ENCODE measurements at regions not wholly inside any gene's neighbourhood (a gene's known extent, or its start where the extent isn't known, plus 50 kb on each side); places are given as distances from the start of the nearest gene placed in this dataset.

DNA sequence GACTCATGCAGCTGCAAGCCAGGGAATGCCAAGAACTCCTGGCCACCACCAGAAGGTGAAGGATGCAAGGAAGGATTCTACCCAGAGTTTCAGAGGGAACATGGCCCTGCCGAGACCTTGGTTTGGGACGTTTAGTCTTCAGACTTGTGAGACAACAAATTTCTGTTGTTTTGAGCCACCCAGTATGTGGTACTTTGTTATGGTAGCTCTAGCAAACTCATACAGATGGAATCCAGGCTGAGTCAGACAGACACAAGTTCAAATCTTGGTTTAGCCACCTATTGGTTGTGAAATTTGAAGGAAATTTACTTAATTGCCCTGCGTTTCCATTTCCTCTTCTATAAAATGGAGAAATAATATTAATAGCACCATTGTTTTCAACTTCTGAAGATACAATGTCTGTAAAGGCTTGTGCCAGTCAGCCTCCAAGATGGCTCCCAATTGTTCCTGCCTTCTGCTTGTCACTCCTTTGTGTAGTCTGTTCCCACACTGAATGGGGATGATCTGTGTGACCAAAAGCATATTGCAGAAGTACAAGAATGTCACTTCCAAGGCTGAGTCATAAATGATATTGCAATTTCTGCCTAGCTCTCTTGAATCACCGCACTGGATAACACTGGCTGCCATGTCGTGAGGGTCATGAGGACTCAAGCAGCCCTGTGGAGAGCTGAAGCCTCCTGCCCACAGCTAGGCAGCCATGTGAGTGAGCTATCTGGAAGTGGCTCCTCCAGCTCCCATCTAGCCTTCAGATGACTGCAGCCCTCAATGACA is 223.5 kb upstream of the PROK2 start:
- TF ChIP-seq, protein P1, sequence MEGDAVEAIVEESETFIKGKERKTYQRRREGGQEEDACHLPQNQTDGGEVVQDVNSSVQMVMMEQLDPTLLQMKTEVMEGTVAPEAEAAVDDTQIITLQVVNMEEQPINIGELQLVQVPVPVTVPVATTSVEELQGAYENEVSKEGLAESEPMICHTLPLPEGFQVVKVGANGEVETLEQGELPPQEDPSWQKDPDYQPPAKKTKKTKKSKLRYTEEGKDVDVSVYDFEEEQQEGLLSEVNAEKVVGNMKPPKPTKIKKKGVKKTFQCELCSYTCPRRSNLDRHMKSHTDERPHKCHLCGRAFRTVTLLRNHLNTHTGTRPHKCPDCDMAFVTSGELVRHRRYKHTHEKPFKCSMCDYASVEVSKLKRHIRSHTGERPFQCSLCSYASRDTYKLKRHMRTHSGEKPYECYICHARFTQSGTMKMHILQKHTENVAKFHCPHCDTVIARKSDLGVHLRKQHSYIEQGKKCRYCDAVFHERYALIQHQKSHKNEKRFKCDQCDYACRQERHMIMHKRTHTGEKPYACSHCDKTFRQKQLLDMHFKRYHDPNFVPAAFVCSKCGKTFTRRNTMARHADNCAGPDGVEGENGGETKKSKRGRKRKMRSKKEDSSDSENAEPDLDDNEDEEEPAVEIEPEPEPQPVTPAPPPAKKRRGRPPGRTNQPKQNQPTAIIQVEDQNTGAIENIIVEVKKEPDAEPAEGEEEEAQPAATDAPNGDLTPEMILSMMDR (IDR thresholded peaks at IDR 0.05; ENCODE audit: insufficient read depth, low read depth, low read length, missing control alignments), result no peak
- H3K4me3 ChIP-seq (ENCODE audit: low read depth, low read length), result no peak overlapping the region

DNA sequence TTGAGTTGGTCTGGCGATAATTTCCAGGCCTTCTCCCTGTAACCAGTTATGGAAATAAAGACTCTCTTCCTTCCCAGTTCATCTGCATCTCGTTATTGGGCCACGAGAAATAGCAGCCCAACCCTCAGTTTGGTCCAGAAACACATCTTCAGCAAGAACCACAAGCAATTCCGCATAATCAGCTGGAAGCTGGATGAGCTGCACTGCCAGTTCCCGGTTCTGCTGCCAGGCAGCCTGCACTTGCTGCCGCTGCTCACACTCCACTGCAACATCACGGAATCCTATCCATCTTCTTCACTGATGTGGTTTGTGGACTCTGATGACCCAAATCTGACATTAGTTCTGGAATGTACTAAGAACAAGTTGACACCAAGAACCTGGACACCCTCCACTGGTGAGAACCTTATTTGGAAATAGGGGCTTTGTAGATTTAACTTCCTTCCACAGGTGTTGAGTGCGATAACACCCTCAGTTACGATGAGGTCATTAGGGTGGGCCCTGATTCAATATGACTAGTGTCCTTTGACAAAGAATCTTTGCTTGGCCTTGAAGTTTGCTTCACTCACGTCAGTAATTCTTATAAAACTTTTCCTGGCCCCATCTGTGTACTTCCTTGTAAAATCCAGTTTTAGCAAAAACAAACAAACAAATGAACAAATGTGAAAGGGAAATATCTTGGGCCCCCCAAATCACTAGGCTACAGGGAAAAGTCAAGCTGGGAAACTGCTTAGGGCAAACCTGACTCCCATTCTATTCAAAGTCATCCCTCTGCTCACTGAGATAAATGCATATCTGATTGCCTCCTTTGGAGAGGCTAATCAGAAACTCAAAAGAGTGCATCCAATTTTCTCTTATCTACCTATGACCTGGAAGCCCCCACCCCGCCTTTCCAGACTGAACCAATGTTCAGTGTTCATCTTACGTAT is 221.9 kb upstream of the PROK2 start:
- DNase-seq (ENCODE audit: low read depth), result no peak
- H3K4me3 ChIP-seq (ENCODE audit: low read depth, low read length), result no peak overlapping the region
- TF ChIP-seq, protein P1 (IDR thresholded peaks at IDR 0.05; ENCODE audit: insufficient read depth, low read depth, low read length, missing control alignments), result no peak

More for the DNA sequence above, 223.5 kb upstream of the PROK2 start:
- no peak for DNase-seq (ENCODE audit: low read depth)

DNA sequence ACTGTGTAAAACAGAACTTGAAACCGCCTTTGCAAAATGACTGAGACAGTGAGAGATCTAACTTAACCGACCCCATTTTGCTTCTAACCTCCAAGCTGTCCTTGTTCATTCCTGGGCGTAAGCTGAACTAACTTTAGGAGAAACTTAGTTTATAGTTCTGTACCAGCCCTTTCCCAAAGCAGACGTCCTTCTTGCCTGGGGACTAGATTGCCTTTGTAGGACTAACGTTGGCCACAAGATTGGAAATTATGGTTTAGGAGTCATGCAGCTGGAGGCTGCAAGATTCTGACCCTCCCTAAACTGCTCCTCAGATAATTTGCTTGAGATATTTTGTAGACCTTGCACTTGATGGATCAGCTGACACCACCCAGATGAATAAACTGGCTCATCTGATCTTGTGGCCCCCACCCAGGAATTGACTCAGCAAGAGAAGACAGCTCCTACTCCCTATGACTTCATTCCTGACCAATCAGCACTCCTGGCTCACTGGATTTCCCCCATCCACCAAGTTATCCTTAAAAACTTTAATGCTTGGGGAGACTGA is 219.9 kb upstream of the PROK2 start:
- TF ChIP-seq, protein P1 (IDR thresholded peaks at IDR 0.05; ENCODE audit: insufficient read depth, low read depth, low read length, missing control alignments), result no peak
- DNase-seq (ENCODE audit: low read depth), result no peak
- H3K4me3 ChIP-seq (ENCODE audit: low read depth, low read length), result no peak overlapping the region

DNA sequence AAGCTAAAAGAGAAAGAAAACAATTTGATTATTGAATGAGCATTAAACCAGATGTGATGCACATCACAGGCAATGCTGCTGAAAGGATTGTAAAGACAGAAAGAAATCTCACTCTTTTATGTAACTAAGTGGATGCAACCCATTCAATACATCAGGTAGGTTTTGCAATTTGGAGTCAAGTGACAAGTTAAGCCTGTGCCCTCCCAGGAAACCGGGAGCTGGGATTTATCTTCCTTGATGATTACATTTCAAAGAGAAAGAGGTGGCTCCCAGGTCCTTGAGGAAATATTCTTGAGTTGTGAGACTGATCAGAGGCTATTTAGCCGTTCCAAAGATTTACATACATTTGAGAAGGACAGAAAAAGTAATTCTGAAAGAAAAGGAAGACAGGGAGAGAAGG is 219.0 kb upstream of the PROK2 start:
- TF ChIP-seq, protein P1 (IDR thresholded peaks at IDR 0.05; ENCODE audit: insufficient read depth, low read depth, low read length, missing control alignments), result no peak
- H3K4me3 ChIP-seq (ENCODE audit: low read depth, low read length), result no peak overlapping the region
- no peak for DNase-seq (ENCODE audit: low read depth)

DNA sequence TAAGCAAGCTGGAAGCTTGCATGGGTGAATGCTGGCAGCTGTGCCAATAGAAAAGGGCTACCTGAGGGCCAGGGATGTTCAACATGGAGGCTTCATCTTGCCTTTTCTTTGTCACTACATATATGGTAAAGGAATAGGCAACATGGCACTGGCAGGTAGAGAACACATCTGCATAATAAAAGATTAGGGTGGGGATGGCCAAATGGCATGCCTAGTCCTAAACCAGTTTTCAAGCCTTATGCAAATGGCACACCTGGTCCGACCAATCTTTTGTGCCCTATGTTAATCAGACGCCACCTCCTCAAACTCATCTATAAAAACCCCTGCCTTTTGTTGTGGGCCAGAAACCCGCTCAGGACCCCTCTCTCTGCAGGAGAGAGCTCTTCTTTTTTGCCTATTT is 216.8 kb upstream of the PROK2 start:
- DNase-seq (ENCODE audit: low read depth), result no peak
- H3K4me3 ChIP-seq (ENCODE audit: low read depth, low read length), result no peak overlapping the region
- TF ChIP-seq, protein P1 (IDR thresholded peaks at IDR 0.05; ENCODE audit: insufficient read depth, low read depth, low read length, missing control alignments), result no peak

DNA sequence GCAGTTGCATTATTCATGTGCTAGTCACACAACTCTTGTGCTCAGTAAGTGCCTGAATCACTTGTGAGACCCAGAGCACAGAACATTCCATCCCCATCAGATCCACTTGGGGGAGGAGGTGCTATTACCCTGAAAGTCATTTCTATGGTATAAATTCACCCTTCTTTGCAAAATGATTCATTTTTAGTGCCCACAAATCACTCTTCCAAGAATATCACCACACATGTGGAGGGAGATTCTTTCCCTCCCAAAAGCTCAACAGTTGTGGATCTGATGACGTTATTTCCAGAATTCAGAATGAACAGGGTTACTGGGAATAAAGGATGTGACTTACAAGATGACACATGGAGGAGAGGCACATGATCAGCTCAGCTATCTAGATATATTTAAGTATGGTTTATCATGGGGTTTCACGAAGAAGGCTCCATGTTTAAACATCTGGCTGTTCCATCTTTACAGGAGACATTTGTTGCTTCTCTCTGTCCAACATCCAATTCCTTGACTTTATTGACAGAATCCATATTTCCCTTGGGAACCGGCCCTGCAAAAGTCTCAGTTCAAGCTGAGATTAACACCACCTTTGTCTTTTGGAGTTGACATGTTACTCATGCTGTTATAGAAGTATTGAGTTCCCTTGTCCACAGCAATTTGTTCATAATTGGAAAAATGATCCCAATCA is 214.2 kb upstream of the PROK2 start:
- TF ChIP-seq, protein P1 (IDR thresholded peaks at IDR 0.05; ENCODE audit: insufficient read depth, low read depth, low read length, missing control alignments), result no peak
- no peak overlapping the region for H3K4me3 ChIP-seq (ENCODE audit: low read depth, low read length)
- DNase-seq (ENCODE audit: low read depth), result no peak

All from GM12865 (cell line).